GM19467 (cell line): ENCODE measurements at regions not wholly inside any gene's neighbourhood (a gene's known extent, or its start where the extent isn't known, plus 50 kb on each side); places are given as distances from the start of the nearest gene placed in this dataset.

Experiments used
- ATAC-seq: cut with Tn5 transposase; IDR thresholded peaks from one replicate; pipeline ENCODE4 v1.9.1; 2021; ENCODE audit warnings: mild to moderate bottlenecking, moderate library complexity; ENCODE audit not compliant: unreplicated experiment

DNA sequence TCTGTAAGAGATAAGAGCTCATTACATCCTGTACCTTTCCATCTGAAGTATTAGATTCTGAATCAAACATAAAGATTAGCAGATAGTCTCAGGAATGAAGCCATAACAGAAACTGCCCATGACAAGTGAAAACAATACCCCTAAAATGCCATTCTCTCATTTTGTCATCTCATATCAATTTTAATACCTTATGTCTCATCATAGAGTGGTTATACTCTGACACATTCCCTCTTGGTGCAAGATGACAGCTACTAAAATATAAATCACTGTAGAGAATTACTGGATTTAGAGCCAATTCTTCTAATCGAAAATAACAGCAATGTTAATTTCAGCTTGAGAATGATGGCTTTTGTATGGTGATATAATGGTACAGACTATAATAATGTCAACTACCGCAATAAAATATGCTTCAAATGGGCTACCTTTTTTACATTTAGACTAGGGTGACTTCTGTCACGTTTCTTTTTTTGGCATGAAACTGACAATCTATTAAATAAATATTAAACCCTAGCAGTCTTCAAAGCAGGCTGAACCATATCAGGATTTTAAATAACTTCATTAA lies 125.1 kb upstream of the ITGA4 start:
- ATAC-seq, result no peak

- no peak for ATAC-seq
These were observed 122.9 kb upstream of the ITGA4 start for GRCh38 chr2:181334158-181334826.

- ATAC-seq, result no peak
These were observed 116.3 kb upstream of the ITGA4 start for GRCh38 chr2:181340891-181341290.

DNA sequence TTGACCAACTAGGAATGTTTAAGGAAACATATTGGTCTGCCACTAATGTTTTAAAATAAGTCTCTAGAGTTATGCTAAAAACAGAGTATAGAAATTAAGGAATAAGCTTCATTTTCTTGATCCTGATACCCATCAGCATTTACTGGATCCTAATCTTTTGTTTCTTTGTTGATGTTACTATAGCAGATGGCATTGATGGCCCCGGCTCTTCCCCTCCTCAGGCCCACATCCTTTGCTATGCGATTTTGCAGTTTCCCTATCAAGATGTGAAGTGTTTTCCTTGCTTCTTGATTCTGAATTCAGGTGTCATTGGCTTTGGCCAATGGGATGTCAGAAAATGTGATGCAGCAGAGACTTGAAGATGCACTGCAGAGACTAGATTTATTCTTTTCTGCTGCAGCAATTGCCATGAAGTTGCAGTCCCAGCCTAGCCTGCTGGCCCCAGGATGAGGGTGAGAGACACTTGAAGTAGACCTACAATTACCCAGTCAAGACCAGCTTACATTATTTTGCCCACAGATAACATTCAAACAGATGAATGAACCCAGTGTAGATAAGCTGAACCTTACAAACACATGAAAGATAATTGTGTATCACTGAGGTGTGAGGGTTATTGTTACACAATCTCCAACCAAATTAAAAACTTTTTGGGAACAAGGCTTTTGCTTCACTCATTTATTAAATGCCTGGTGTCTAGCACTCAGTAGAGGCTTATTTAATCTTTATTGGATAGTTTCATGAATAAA lies 115.2 kb upstream of the ITGA4 start:
- ATAC-seq, result no peak

DNA sequence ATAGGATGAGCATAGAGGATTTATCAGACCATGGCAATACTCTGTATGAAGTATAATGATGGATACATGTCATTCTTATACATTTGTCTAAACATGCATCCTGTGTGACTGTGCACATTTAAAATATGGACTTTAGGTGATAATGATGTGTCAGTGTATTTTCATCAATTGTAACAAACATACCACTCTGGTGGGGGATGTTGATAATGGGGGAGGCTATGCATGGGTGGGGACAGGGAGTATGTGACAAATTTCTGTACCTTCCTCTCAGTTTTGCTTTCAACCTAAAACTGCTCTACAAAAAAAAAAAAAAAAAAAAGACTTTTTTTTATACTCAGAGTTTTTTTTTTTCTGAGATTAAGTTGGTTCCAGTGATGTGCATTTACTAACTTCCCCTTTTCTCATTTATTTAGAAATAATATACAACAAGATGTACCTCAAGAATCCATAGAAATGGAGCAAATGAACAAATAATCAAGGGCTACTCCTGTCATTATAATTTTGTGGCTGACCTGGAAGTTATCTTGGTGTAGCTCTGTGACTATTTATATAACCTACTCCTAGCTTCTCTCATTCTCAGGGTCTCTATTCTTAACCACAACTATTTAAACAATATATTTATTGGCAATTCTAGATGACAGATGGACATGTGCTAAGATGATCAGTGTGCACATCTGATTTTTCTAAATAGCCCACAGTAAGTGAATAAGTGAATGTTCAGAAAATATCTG lies 108.9 kb upstream of the ITGA4 start:
- peak; percentile 76 for ATAC-seq

GRCh38 chr2:181352158-181352557 lies 105.0 kb upstream of the ITGA4 start:
- ATAC-seq, result no peak

- no peak for ATAC-seq
These were observed 102.6 kb upstream of the ITGA4 start for GRCh38 chr2:181354626-181355025.

DNA sequence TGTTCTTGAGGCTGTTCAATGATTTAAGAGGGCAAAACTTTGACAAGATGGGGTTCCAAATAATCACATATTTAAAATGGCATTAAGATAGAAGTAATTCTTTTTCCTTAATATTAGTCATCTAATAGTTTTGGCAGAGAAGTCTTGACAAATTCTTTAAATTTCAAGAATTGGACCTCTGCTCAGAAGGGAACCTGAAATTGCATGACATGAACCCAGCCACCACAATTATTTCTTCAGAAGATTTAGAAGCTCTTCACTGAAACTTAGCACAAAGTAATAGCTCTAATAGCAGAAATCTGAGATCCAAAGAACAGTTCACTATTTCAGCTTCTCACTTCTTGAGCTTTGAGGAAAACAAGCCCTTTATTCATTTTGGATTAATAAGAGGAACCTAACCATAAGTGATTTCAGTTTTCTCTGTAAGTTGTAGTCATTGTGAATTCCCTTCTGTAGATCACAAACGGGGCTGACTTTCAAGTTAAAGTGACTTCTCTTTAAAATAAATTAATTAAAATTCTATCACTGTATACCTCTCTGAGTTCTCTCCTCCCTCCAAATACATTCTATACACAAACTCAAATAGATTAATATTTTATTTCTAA lies 100.6 kb upstream of the ITGA4 start:
- no peak for ATAC-seq

DNA sequence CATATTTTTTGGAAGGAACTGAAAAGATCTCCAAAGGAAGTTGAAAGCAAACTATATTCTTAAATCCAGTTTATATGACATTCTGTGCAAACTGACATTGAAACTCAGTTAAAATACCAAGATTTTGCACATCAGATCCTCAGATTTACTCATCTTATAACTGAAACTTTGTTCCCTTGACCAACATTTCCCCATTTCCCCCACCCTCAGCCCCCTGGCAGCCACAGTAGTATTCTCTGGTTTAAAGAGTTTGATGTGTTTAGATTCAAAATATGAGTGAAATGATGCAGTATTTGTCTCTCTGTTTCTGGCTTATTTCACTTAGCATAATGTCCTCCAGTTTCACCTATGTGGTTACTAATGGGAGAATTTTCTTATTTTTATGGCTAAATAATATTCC lies 99.2 kb upstream of the ITGA4 start:
- no peak for ATAC-seq

GRCh38 chr2:181362561-181362960 lies 94.6 kb upstream of the ITGA4 start:
- ATAC-seq, result no peak

DNA sequence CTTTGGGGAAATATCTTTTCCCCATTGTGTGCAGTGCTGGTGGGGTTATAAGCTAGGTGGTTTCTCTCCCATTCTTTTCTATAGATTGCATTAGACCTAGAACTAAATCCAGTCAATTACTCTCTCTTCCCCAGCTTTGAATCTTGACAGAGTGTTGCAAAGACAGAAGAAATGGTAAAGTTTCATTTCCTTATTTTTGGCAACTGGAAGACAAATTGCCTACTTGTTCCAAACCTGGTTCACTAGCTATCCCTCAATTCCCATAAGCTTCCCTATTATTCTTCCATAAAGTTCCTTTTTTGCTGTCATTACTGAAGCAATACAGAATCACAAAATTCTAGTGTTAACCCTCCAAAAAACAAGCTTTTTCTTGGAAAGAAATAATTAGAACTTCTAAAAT lies 94.0 kb upstream of the ITGA4 start:
- ATAC-seq, result no peak

DNA sequence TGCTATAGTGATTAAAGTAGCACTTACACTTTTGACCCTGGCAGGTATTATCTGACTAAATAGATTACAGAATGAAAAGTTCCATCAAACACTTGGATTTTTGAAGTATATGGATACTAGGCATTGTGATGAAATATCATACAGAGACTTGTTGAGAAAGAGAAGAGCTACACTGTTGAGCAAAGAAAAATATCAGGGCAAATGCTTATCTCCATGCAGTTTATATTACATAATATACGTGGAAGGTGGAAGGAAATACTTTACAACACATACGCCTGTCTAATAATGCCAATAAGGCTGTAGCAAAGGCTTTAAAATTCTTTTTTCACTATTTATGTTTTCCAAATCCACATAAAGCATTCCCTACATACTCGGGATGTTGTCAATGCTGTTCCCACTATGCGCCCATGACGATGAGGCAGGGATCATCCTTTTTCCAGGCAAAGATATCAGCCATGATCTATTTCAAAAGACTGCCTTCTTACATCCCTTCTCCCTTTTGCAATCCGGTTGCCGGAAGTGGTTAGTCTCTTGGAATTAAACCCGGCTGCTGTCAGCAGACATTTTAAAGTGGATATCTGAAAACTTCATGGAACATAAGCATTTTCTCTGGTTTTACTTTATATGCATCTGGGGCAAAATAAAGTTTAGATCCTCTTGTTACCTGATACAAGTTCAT lies 92.6 kb upstream of the ITGA4 start:
- ATAC-seq, result no peak

GRCh38 chr2:181366675-181367175 lies 90.5 kb upstream of the ITGA4 start:
- no peak for ATAC-seq

DNA sequence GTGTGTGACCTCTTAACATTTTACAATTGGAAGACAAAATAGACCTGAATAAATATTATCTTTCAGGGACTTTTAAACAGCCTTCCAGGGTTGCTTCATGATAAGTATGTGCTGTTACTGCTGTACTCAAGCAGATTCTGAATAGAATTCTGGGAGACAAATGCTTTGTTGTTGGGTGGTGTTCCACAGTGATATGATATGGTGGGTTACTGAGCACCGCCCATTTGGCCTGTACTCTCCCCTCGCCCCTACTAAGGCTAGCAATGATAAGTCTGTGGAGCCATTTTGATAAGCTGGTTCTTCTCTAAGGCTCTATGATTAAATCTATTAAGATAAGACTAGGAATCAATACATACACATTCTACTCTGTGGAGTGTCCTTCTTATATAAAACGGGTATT lies 89.8 kb upstream of the ITGA4 start:
- no peak for ATAC-seq

DNA sequence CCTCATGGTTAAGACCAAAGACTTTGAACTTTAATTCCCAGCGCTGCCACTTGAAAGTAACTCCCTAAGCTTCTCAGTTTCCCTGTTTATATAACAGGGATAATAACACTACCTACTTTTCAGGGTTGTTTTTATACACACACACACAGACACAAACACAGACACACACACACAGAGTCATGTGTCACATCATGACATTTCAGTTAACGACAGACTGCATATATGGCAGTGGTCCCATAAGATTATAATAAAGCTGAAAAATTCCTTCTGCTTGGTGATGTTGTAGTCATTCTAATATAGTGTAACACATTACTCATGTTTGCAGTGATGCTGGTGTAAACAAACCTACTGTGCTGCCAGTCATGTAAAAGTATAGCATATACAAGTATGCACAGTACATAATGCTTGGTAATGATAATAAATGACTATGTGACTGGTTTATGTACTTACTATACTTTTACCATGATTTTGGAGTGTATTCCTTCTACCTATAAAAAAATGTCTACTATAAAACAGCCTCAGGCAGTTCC lies 89.2 kb upstream of the ITGA4 start:
- no peak for ATAC-seq

DNA sequence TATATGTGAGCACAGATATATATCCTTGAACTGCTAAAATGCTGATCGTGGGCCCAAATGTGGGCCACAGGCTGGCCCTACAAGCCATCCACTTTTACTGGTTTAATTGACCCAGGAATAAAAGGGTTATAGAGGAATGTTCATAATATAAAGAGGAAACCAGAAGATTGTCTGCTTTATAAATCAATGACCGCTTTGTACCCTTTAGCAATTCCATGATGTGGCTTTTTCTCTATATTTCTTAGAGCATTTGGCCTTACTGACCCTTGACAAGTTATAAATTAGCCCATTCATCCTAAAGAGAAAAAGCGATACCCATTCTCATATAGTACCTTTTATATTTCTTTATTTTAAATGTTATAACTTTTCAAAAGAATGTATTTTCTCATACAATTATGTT lies 87.1 kb upstream of the ITGA4 start:
- ATAC-seq, result no peak

DNA sequence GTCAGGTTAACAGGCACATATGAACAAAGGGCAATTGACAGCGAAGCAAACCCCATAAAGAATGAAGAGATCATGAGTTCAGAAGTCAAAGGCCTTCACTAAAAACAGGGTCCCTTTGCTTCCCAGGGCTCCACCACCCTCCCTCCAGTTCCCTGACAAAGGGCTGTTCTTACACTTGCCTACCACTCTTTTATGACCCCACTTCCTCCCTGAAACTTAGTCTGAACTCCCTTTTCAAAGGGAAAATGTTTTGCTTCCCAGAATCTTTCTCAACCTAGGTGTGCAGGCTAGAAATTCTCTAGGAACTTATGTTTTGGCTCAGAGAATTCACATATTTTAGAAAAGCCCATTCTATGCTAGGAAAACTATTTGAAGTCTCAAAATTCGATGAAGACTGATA lies 86.0 kb upstream of the ITGA4 start:
- no peak for ATAC-seq

GRCh38 chr2:181371782-181372645 lies 85.2 kb upstream of the ITGA4 start:
- no peak for ATAC-seq

DNA sequence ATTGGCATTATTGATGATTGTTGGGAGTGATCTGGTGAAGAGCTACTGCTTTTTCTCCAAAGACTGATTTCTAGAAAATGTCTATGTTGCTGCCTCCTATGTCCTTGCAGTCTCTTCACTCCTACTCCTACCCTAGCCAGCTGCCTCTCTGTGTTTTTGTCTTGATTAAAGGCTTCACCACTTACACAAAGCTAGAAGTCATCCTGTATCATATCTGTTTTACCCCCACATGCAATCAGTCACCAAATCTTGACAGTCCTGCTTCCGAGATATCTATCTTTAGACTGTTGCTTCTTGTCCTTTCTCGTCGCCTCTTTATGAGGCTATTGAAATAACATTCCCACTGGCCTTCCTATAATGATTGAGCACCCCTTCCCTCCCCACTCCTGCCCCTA lies 84.5 kb upstream of the ITGA4 start:
- no peak for ATAC-seq
